HCT116 (cell line): ENCODE measurements at regions not wholly inside any gene's neighbourhood (a gene's known extent, or its start where the extent isn't known, plus 50 kb on each side); places are given as distances from the start of the nearest gene placed in this dataset.

Experiments
- MAX ChIP-seq: IDR thresholded peaks from 2 replicates; pipeline ENCODE4 v1.6.1; 2012
- YY1 ChIP-seq: IDR thresholded peaks from 2 replicates; pipeline ENCODE4 v1.6.1; 2011; ENCODE audit warnings: low read length, low read depth, moderate library complexity, mild to moderate bottlenecking; ENCODE audit not compliant: insufficient replicate concordance; ENCODE audit errors: extremely low read depth
- TF ChIP-seq, protein P1 (sequence below), 3 experiments: fragments of 200-600 bp in 1 of 3; sonication (generic) in 1 of 3; IDR thresholded peaks in 2 of 3; conservative IDR thresholded peaks in 1 of 3; 2 replicates each; pipeline ENCODE4 v1.5.1; 2012 to 2017; ENCODE audit warnings: low read depth in 2 of 3, low read length in 2 of 3, antibody characterized with exemption in 1 of 3, borderline replicate concordance in 1 of 3, control low read depth in 1 of 3, mild to moderate bottlenecking in 1 of 3, mixed read lengths in 1 of 3, mixed run types in 1 of 3, moderate library complexity in 1 of 3; ENCODE audit not compliant: insufficient read depth in 1 of 3

- TF ChIP-seq, protein P1, sequence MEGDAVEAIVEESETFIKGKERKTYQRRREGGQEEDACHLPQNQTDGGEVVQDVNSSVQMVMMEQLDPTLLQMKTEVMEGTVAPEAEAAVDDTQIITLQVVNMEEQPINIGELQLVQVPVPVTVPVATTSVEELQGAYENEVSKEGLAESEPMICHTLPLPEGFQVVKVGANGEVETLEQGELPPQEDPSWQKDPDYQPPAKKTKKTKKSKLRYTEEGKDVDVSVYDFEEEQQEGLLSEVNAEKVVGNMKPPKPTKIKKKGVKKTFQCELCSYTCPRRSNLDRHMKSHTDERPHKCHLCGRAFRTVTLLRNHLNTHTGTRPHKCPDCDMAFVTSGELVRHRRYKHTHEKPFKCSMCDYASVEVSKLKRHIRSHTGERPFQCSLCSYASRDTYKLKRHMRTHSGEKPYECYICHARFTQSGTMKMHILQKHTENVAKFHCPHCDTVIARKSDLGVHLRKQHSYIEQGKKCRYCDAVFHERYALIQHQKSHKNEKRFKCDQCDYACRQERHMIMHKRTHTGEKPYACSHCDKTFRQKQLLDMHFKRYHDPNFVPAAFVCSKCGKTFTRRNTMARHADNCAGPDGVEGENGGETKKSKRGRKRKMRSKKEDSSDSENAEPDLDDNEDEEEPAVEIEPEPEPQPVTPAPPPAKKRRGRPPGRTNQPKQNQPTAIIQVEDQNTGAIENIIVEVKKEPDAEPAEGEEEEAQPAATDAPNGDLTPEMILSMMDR (IDR thresholded peaks at IDR 0.05 in 2 of 3, conservative IDR thresholded peaks at IDR 0.05 in 1 of 3; ENCODE audit: borderline replicate concordance in 1 of 3, insufficient read depth in 1 of 3, low read depth in 2 of 3, low read length in 2 of 3): no peak
- no peak for TF ChIP-seq MAX
- TF ChIP-seq YY1: no peak
Measured at GRCh38 chr12:75840994-75841355, 190.6 kb downstream of the PHLDA1 start.
